GM23338 (cell line): ENCODE measurements at regions not wholly inside any gene's neighbourhood (a gene's known extent, or its start where the extent isn't known, plus 50 kb on each side); places are given as distances from the start of the nearest gene placed in this dataset.

Source experiments
- ATAC-seq: fragments of 200-7000 bp; cut with Tn5 transposase; 3 replicates; pipeline ENCODE4 v1.9.1; 2020
- DNase-seq: peaks from one replicate; pipeline ENCODE4 v3.0.0-alpha.2; 2015; ENCODE audit warnings: low spot score
- H2AFZ ChIP-seq: fragments of 200-600 bp; sonication (generic); 2 replicates; pipeline ENCODE4 v1.8.0; 2016; ENCODE audit warnings: antibody characterized with exemption, mild to moderate bottlenecking, moderate library complexity
- H3F3A ChIP-seq: fragments of 200-600 bp; sonication (generic); replicated peaks from 2 replicates; pipeline ENCODE4 v1.8.0; 2017; ENCODE audit warnings: antibody characterized with exemption, mixed run types, low read depth
- H3K27ac ChIP-seq: fragments of 200-600 bp; sonication (generic); 2 replicates; pipeline ENCODE4 v1.6.1; 2016; ENCODE audit warnings: low read depth
- H3K27me3 ChIP-seq: fragments of 200-600 bp; sonication (generic); 2 replicates; pipeline ENCODE4 v1.8.0; 2016; ENCODE audit warnings: mild to moderate bottlenecking, mixed run types, moderate library complexity; ENCODE audit not compliant: insufficient read depth
- H3K36me3 ChIP-seq: fragments of 200-600 bp; sonication (generic); 2 replicates; pipeline ENCODE4 v1.8.0; 2016; ENCODE audit warnings: mild to moderate bottlenecking; ENCODE audit not compliant: insufficient read depth
- H3K4me1 ChIP-seq: fragments of 200-600 bp; sonication (generic); 2 replicates; pipeline ENCODE4 v1.8.0; 2016; ENCODE audit warnings: mild to moderate bottlenecking, moderate library complexity; ENCODE audit not compliant: insufficient read depth
- H3K4me2 ChIP-seq: fragments of 200-600 bp; sonication (generic); 2 replicates; pipeline ENCODE4 v1.7.1; 2017; ENCODE audit warnings: mixed run types
- H3K4me3 ChIP-seq: fragments of 200-600 bp; sonication (generic); 2 replicates; pipeline ENCODE4 v1.6.1; 2016; ENCODE audit warnings: mixed run types
- H3K79me2 ChIP-seq: fragments of 200-600 bp; sonication (generic); replicated peaks from 2 replicates; pipeline ENCODE4 v1.8.0; 2017; ENCODE audit warnings: mild to moderate bottlenecking; ENCODE audit not compliant: insufficient read depth
- H3K9me2 ChIP-seq: fragments of 200-600 bp; sonication (generic); 2 replicates; pipeline ENCODE4 v1.8.0; 2017; ENCODE audit not compliant: insufficient read depth
- H4K20me1 ChIP-seq: fragments of 200-600 bp; sonication (generic); replicated peaks from 2 replicates; pipeline ENCODE4 v1.8.0; 2017; ENCODE audit warnings: mild to moderate bottlenecking; ENCODE audit not compliant: insufficient read depth
- H3K27ac Mint-ChIP-seq: 2 replicates; pipeline ENCODE4 v1.8.0; 2020; ENCODE audit warnings: inconsistent platforms, mild to moderate bottlenecking, moderate library complexity, mixed read lengths
- H3K27me3 Mint-ChIP-seq: 3 replicates; pipeline ENCODE4 v1.8.0; 2022; ENCODE audit warnings: low read depth, mild to moderate bottlenecking, moderate library complexity, mixed read lengths, inconsistent platforms; ENCODE audit not compliant: insufficient read depth, poor library complexity
- H3K36me3 Mint-ChIP-seq: 3 replicates; pipeline ENCODE4 v1.8.0; 2021; ENCODE audit warnings: low read depth, mild to moderate bottlenecking, inconsistent platforms, moderate library complexity, mixed read lengths
- H3K4me1 Mint-ChIP-seq: 3 replicates; pipeline ENCODE4 v1.8.0; 2020; ENCODE audit warnings: mild to moderate bottlenecking, inconsistent platforms, mixed read lengths
- H3K4me3 Mint-ChIP-seq: 3 replicates; pipeline ENCODE4 v1.8.0; 2021; ENCODE audit warnings: moderate library complexity, mild to moderate bottlenecking, inconsistent platforms, mixed read lengths
- H3K9me3 Mint-ChIP-seq: 3 replicates; pipeline ENCODE4 v1.8.0; 2020; ENCODE audit warnings: moderate library complexity, mild to moderate bottlenecking, inconsistent platforms, mixed read lengths
- CREB1 ChIP-seq: fragments of 250-450 bp; sonication (Bioruptor Pico); IDR thresholded peaks from 2 replicates; pipeline ENCODE4 v1.5.0; 2020; ENCODE audit warnings: low read depth, mild to moderate bottlenecking, moderate library complexity
- EZH2phosphoT487 ChIP-seq: fragments of 200-600 bp; sonication (generic); IDR thresholded peaks from one replicate; pipeline ENCODE4 v1.8.1; 2018; ENCODE audit warnings: antibody characterized with exemption; ENCODE audit not compliant: unreplicated experiment
- NANOG ChIP-seq: IDR thresholded peaks from 2 replicates; pipeline ENCODE4 v1.6.1; 2016; ENCODE audit warnings: antibody characterized with exemption, borderline replicate concordance
- POLR2AphosphoS5 ChIP-seq: IDR thresholded peaks from 2 replicates; pipeline ENCODE4 v1.6.1; 2016; ENCODE audit warnings: antibody characterized with exemption, low read depth
- STAT1 ChIP-seq: IDR thresholded peaks from one replicate; pipeline ENCODE4 v1.6.1; 2016; ENCODE audit warnings: antibody characterized with exemption; ENCODE audit not compliant: unreplicated experiment
- ZNF114 ChIP-seq: fragments of 250-450 bp; sonication (Bioruptor Pico); IDR thresholded peaks from 2 replicates; pipeline ENCODE4 v1.5.0; 2020; ENCODE audit warnings: mild to moderate bottlenecking, moderate library complexity
- ZNF331 ChIP-seq: fragments of 250-450 bp; sonication (Bioruptor Pico); IDR thresholded peaks from 2 replicates; pipeline ENCODE4 v1.5.0; 2020; ENCODE audit warnings: low read depth, mild to moderate bottlenecking, moderate library complexity
- TF ChIP-seq, protein P1 (sequence below), 2 experiments: fragments of 200-600 bp in 1 of 2; sonication (generic) in 1 of 2; conservative IDR thresholded peaks; 2 replicates each; pipeline versions ENCODE4 v1.5.1 to v1.6.1; 2016 to 2017; ENCODE audit warnings: antibody characterized with exemption in 2 of 2, low read depth in 2 of 2, mild to moderate bottlenecking in 2 of 2, moderate library complexity in 1 of 2
- TF ChIP-seq, protein P2 (sequence below): fragments of 250-450 bp; sonication (Bioruptor Pico); IDR thresholded peaks from 2 replicates; pipeline ENCODE4 v1.5.0; 2020; ENCODE audit warnings: mild to moderate bottlenecking, moderate library complexity

GRCh38 chr1:219038398-219038797 is 135.3 kb upstream of the LYPLAL1 start (continued):
- TF ChIP-seq, protein P1, sequence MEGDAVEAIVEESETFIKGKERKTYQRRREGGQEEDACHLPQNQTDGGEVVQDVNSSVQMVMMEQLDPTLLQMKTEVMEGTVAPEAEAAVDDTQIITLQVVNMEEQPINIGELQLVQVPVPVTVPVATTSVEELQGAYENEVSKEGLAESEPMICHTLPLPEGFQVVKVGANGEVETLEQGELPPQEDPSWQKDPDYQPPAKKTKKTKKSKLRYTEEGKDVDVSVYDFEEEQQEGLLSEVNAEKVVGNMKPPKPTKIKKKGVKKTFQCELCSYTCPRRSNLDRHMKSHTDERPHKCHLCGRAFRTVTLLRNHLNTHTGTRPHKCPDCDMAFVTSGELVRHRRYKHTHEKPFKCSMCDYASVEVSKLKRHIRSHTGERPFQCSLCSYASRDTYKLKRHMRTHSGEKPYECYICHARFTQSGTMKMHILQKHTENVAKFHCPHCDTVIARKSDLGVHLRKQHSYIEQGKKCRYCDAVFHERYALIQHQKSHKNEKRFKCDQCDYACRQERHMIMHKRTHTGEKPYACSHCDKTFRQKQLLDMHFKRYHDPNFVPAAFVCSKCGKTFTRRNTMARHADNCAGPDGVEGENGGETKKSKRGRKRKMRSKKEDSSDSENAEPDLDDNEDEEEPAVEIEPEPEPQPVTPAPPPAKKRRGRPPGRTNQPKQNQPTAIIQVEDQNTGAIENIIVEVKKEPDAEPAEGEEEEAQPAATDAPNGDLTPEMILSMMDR (conservative IDR thresholded peaks at IDR 0.05; ENCODE audit: low read depth in 2 of 2) = no peak

DNA sequence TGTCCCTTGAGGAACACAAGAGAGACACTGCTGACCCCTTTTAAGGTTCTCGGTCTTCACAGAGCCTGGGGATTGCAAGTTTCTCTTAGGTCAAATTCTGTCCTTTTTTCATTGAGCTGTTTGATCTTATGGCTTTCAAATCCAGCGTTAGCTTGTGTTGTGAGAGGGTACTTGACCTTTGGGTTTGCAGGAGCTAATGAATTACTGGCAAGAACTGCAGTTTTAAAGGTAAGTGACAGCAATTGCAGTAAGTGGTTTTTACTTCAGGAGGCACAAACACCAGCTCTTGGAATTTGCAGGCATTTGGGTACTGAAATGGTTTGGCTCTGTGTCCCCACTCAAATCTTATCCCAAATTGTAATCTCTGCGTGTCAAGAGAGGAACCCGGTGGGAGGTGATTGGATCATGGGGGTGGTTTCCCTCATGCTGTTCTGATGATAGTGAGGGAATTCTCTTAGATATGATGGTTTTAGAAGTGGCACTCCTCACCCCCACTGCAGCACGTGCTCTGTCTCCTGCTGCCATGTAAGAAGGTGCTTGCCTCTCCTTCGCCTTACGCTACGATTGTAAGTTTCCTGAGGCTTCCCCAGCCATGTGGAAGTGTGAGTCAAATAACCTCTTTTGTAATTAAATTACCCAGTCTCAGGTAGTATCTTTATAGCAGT is 134.5 kb upstream of the LYPLAL1 start:
- Mint-ChIP-seq H3K27me3 (peaks cover 5% of the 10 kb centered on the region), H3K4me3 (no peak overlapping the region), H3K27ac (no peak overlapping the region), H3K36me3 (peaks cover 7% of the 10 kb centered on the region; the same call in 2 of the 3 replicates), H3K9me3 (peaks cover 12% of the 10 kb centered on the region), H3K4me1 (peaks cover 5% of the 10 kb centered on the region)
- DNase-seq (no peak), ATAC-seq (no peak)
- no peak overlapping the region for H3K4me2 ChIP-seq
- H3K36me3 ChIP-seq = no peaks in the 10 kb centered on the region
- H3K4me3 ChIP-seq = no peak overlapping the region
- H3K9me2 ChIP-seq = no peaks in the 10 kb centered on the region
- H3K27me3 ChIP-seq = no peaks in the 10 kb centered on the region
- H3K27ac ChIP-seq = no peak overlapping the region
- TF ChIP-seq, protein P2, sequence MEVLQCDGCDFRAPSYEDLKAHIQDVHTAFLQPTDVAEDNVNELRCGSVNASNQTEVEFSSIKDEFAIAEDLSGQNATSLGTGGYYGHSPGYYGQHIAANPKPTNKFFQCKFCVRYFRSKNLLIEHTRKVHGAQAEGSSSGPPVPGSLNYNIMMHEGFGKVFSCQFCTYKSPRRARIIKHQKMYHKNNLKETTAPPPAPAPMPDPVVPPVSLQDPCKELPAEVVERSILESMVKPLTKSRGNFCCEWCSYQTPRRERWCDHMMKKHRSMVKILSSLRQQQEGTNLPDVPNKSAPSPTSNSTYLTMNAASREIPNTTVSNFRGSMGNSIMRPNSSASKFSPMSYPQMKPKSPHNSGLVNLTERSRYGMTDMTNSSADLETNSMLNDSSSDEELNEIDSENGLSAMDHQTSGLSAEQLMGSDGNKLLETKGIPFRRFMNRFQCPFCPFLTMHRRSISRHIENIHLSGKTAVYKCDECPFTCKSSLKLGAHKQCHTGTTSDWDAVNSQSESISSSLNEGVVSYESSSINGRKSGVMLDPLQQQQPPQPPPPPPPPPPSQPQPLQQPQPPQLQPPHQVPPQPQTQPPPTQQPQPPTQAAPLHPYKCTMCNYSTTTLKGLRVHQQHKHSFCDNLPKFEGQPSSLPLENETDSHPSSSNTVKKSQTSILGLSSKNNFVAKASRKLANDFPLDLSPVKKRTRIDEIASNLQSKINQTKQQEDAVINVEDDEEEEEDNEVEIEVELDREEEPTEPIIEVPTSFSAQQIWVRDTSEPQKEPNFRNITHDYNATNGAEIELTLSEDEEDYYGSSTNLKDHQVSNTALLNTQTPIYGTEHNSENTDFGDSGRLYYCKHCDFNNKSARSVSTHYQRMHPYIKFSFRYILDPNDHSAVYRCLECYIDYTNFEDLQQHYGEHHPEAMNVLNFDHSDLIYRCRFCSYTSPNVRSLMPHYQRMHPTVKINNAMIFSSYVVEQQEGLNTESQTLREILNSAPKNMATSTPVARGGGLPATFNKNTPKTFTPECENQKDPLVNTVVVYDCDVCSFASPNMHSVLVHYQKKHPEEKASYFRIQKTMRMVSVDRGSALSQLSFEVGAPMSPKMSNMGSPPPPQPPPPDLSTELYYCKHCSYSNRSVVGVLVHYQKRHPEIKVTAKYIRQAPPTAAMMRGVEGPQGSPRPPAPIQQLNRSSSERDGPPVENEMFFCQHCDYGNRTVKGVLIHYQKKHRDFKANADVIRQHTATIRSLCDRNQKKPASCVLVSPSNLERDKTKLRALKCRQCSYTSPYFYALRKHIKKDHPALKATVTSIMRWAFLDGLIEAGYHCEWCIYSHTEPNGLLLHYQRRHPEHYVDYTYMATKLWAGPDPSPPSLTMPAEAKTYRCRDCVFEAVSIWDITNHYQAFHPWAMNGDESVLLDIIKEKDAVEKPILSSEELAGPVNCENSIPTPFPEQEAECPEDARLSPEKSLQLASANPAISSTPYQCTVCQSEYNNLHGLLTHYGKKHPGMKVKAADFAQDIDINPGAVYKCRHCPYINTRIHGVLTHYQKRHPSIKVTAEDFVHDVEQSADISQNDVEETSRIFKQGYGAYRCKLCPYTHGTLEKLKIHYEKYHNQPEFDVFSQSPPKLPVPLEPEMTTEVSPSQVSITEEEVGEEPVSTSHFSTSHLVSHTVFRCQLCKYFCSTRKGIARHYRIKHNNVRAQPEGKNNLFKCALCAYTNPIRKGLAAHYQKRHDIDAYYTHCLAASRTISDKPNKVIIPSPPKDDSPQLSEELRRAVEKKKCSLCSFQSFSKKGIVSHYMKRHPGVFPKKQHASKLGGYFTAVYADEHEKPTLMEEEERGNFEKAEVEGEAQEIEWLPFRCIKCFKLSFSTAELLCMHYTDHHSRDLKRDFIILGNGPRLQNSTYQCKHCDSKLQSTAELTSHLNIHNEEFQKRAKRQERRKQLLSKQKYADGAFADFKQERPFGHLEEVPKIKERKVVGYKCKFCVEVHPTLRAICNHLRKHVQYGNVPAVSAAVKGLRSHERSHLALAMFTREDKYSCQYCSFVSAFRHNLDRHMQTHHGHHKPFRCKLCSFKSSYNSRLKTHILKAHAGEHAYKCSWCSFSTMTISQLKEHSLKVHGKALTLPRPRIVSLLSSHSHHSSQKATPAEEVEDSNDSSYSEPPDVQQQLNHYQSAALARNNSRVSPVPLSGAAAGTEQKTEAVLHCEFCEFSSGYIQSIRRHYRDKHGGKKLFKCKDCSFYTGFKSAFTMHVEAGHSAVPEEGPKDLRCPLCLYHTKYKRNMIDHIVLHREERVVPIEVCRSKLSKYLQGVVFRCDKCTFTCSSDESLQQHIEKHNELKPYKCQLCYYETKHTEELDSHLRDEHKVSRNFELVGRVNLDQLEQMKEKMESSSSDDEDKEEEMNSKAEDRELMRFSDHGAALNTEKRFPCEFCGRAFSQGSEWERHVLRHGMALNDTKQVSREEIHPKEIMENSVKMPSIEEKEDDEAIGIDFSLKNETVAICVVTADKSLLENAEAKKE (CRISPR knock-in tag) = no peak
- TF ChIP-seq EZH2phosphoT487 (no peak), POLR2AphosphoS5 (no peak), CREB1 (CRISPR knock-in tag) (no peak), ZNF331 (CRISPR knock-in tag) (no peak), ZNF114 (CRISPR knock-in tag) (no peak), NANOG (no peak), STAT1 (no peak)
- H4K20me1 ChIP-seq = no peaks in the 10 kb centered on the region
- no peaks in the 10 kb centered on the region for H3F3A ChIP-seq
- no peak overlapping the region for H2AFZ ChIP-seq
- H3K79me2 ChIP-seq = no peaks in the 10 kb centered on the region
- H3K4me1 ChIP-seq = 0 out of 2 replicates have a peak, but pooled peaks cover 5% of the 10 kb centered on the region
